ENCODE measurements at regions not wholly inside any gene's neighbourhood (a gene's known extent, or its start where the extent isn't known, plus 50 kb on each side); places are given as distances from the start of the nearest gene placed in this dataset.

DNA sequence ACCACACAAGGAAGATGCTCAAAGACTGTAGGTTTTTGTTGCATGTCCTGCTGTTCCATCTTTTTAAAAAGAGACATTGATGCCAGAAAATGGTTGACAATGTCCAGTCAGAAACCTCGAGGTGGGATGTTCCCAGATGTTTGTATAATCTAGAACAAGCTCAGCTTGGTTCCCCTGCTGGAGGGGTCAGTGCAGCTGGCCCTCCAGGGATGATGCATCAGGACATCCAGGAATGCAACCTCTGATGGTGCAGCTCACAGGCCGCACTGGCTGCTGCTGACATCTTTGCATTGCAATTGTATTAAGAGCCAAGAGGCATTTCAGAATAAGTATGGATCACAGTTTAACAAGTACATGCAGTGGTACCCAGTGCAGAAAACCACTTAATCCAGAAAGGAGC lies 122.4 kb downstream of the MED10 start:
- H3K4me3 ChIP-seq (ENCODE audit: control insufficient read depth, low read depth, low read length), result no peak overlapping the region
- DNase-seq (ENCODE audit: low read depth), result no peak
- TF ChIP-seq, protein P1, sequence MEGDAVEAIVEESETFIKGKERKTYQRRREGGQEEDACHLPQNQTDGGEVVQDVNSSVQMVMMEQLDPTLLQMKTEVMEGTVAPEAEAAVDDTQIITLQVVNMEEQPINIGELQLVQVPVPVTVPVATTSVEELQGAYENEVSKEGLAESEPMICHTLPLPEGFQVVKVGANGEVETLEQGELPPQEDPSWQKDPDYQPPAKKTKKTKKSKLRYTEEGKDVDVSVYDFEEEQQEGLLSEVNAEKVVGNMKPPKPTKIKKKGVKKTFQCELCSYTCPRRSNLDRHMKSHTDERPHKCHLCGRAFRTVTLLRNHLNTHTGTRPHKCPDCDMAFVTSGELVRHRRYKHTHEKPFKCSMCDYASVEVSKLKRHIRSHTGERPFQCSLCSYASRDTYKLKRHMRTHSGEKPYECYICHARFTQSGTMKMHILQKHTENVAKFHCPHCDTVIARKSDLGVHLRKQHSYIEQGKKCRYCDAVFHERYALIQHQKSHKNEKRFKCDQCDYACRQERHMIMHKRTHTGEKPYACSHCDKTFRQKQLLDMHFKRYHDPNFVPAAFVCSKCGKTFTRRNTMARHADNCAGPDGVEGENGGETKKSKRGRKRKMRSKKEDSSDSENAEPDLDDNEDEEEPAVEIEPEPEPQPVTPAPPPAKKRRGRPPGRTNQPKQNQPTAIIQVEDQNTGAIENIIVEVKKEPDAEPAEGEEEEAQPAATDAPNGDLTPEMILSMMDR (IDR thresholded peaks at IDR 0.05; ENCODE audit: control insufficient read depth, insufficient read depth, low read depth, low read length, missing control alignments), result no peak

DNA sequence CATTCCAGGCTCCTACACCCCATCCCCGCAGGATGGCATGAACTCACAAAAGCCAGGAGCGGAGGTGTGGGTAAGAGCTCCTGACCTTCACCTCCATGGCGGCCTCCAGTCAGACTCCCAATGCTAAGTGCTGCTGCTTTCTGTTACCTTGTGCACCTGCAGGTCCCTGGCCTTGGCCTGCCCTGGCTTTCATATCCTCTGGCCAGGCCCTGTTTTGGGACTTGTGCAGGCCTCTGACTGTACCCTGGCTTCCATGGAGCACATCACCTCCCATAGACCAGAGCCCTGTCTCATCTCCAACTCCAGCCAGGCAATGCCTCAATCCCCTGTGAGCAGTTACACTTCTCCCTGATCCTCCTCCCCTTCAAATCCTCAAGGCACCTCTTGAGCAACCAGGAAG lies 124.5 kb downstream of the MED10 start:
- TF ChIP-seq, protein P1 (IDR thresholded peaks at IDR 0.05; ENCODE audit: control insufficient read depth, insufficient read depth, low read depth, low read length, missing control alignments), result no peak
- DNase-seq (ENCODE audit: low read depth), result no peak
- H3K4me3 ChIP-seq (ENCODE audit: control insufficient read depth, low read depth, low read length), result no peak overlapping the region

DNA sequence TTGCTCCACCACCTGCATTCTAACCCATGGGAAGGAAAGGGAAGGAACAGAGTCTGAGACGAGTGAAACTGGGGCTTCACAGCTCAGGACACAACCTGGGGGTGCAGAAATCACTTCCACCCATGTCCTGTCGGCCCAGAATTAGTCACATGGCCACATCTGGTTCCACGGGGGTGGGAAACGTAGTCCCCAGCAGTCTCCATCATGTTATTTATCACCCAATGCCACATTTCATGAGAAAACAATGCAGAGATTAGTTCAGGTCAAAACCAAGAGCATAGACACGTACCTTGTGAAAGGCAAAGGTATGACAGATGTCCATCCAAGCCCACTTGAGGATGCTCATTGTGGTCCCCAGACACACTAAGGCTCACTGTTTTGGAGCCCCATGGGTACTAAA lies 125.1 kb downstream of the MED10 start:
- DNase-seq (ENCODE audit: low read depth), result no peak
- H3K4me3 ChIP-seq (ENCODE audit: control insufficient read depth, low read depth, low read length), result no peak overlapping the region
- TF ChIP-seq, protein P1 (IDR thresholded peaks at IDR 0.05; ENCODE audit: control insufficient read depth, insufficient read depth, low read depth, low read length, missing control alignments), result no peak

DNA sequence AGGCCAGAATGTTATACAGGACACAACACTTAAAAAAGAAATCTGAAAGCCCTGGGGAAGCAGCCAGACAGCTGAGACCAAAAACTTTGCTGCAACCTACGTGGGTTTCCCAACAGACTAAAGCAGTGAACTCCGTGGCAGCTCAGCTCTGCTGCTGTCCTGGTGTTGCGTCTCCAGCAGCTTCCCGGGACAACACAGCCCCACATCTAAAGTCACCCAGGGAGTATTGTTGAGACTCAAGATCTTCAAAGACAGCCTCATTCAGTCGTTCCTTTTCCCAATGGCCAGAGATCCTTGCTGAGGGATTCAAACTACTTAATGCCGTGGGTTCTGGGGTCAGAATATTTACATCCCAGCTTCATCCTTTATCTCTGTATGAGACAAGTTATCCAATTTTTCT lies 125.8 kb downstream of the MED10 start:
- DNase-seq (ENCODE audit: low read depth), result no peak
- H3K4me3 ChIP-seq (ENCODE audit: control insufficient read depth, low read depth, low read length), result no peak overlapping the region
- TF ChIP-seq, protein P1 (IDR thresholded peaks at IDR 0.05; ENCODE audit: control insufficient read depth, insufficient read depth, low read depth, low read length, missing control alignments), result no peak

- DNase-seq (ENCODE audit: low read depth), result no peak
- TF ChIP-seq, protein P1 (IDR thresholded peaks at IDR 0.05; ENCODE audit: control insufficient read depth, insufficient read depth, low read depth, low read length, missing control alignments), result no peak
- no peak overlapping the region for H3K4me3 ChIP-seq (ENCODE audit: control insufficient read depth, low read depth, low read length)
Measured at GRCh38 chr5:6251565-6252102, 126.7 kb downstream of the MED10 start.

DNA sequence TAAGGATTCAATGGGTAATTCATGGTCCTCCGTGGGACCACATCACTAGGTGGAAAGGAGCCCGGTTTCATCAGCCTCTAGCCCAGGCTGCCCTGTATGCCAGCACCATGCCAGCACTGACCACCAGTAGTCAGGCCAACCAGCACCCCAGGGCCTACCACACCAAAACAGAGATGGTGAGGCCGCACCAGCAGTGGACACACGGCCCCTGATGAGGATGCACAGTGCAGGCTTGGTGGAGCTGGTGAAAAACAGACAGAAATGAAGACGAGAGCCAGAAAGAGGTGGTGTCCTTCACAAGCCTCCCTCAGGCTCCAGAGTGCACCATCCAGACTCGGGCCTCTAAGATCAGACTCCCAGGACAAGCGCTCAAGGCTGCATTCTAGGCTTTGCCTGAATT lies 128.2 kb downstream of the MED10 start:
- H3K4me3 ChIP-seq (ENCODE audit: control insufficient read depth, low read depth, low read length), result no peak overlapping the region
- TF ChIP-seq, protein P1 (IDR thresholded peaks at IDR 0.05; ENCODE audit: control insufficient read depth, insufficient read depth, low read depth, low read length, missing control alignments), result no peak
- no peak for DNase-seq (ENCODE audit: low read depth)

DNA sequence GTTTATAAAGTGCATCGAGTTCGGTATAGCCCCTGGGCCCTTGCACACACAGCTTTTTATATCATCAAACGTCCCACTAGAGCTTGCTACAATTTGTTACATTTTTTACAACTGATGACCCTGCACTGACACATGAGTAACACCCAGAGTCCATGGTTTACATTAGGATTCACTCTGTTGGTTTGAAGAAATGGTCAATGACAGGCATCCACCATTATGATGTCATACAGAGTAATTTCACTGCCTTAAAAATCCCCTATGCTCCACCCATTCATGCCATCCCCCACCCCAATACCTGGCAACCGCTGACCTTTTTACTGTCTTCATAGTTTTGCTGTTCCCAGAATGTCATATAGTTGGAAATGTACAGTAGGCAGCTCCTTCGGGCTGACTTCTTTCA lies 130.2 kb downstream of the MED10 start:
- TF ChIP-seq, protein P1 (IDR thresholded peaks at IDR 0.05; ENCODE audit: control insufficient read depth, insufficient read depth, low read depth, low read length, missing control alignments), result no peak
- H3K4me3 ChIP-seq (ENCODE audit: control insufficient read depth, low read depth, low read length), result no peak overlapping the region
- DNase-seq (ENCODE audit: low read depth), result no peak

Data from AG09309 (cell line).